ENCODE measurements at regions not wholly inside any gene's neighbourhood (a gene's known extent, or its start where the extent isn't known, plus 50 kb on each side); places are given as distances from the start of the nearest gene placed in this dataset.

GRCh38 chr5:97915106-97915505 lies 732.1 kb upstream of the RIOK2 start:
- Mint-ChIP-seq H3K4me3 (no peak overlapping the region), H3K9me3 (peaks cover 0 to 4% (median 0%) of the 10 kb centered on the region in 3 donors), H3K36me3 (no peaks in the 10 kb centered on the region), H3K27ac (no peak overlapping the region), H3K27me3 (peaks cover 0 to 3% of the 10 kb centered on the region in 2 donors), H3K4me1 (no peaks in the 10 kb centered on the region)
- Histone ChIP-seq H3K4me3 (ENCODE audit: control insufficient read depth in 1 of 2, extremely low read depth in 1 of 2, low read length in 1 of 2) (no peak overlapping the region), H3K27ac (ENCODE audit: low read length) (no peak overlapping the region), H3K9me3 (no peaks in the 10 kb centered on the region), H3K27me3 (replicated peaks in 1 of 2; ENCODE audit: control insufficient read depth in 2 of 2, extremely low read depth in 1 of 2, insufficient read depth in 2 of 2, low read length in 1 of 2) (no peaks in the 10 kb centered on the region), H3K36me3 (ENCODE audit: control insufficient read depth in 2 of 2, extremely low read depth in 1 of 2, insufficient read depth in 1 of 2, low read length in 1 of 2) (no peaks in the 10 kb centered on the region), H3K4me1 (ENCODE audit: control insufficient read depth in 1 of 2, extremely low read depth in 1 of 2, insufficient read depth in 2 of 2, low read length in 2 of 2) (no peaks in the 10 kb centered on the region)
- WGBS (ENCODE audit: insufficient coverage): no CpG with 5 or more reads among the region's 1 CpG
- DNase-seq: no peak
- CTCF ChIA-PET: no interaction called here
- POLR2A ChIA-PET: no interaction called here
- no peak for ATAC-seq (replicated peaks in 1 of 4)

- POLR2A ChIA-PET: no interaction called here
- H3K4me3 Mint-ChIP-seq: no peak overlapping the region
These were observed 735.0 kb upstream of the RIOK2 start for GRCh38 chr5:97918057-97918456.

GRCh38 chr5:97918620-97919019 lies 735.6 kb upstream of the RIOK2 start:
- Mint-ChIP-seq H3K9me3 (peaks cover 0 to 4% (median 0%) of the 10 kb centered on the region in 3 donors), H3K27ac (no peak overlapping the region), H3K27me3 (peaks cover 0 to 3% of the 10 kb centered on the region in 2 donors), H3K36me3 (no peaks in the 10 kb centered on the region), H3K4me3 (no peak overlapping the region), H3K4me1 (no peaks in the 10 kb centered on the region)
- Histone ChIP-seq H3K27ac (ENCODE audit: low read length) (no peak overlapping the region), H3K27me3 (replicated peaks in 1 of 2; ENCODE audit: control insufficient read depth in 2 of 2, extremely low read depth in 1 of 2, insufficient read depth in 2 of 2, low read length in 1 of 2) (no peaks in the 10 kb centered on the region), H3K36me3 (ENCODE audit: control insufficient read depth in 2 of 2, extremely low read depth in 1 of 2, insufficient read depth in 1 of 2, low read length in 1 of 2) (no peaks in the 10 kb centered on the region), H3K4me3 (ENCODE audit: control insufficient read depth in 1 of 2, extremely low read depth in 1 of 2, low read length in 1 of 2) (no peak overlapping the region), H3K4me1 (ENCODE audit: control insufficient read depth in 1 of 2, extremely low read depth in 1 of 2, insufficient read depth in 2 of 2, low read length in 2 of 2) (no peaks in the 10 kb centered on the region), H3K9me3 (no peaks in the 10 kb centered on the region)
- ChIA-PET CTCF (no interaction called here), POLR2A (no interaction called here)
- ATAC-seq (replicated peaks in 1 of 4): no peak
- no CpG with 5 or more reads among the region's 2 CpGs for WGBS (ENCODE audit: insufficient coverage)
- DNase-seq: no peak

More at GRCh38 chr5:97918057-97918456, 735.0 kb upstream of the RIOK2 start:
- Mint-ChIP-seq H3K27ac (no peak overlapping the region), H3K27me3 (peaks cover 0 to 3% of the 10 kb centered on the region in 2 donors), H3K4me1 (no peaks in the 10 kb centered on the region), H3K36me3 (no peaks in the 10 kb centered on the region), H3K9me3 (peaks cover 0 to 4% (median 0%) of the 10 kb centered on the region in 3 donors)
- no peaks in the 10 kb centered on the region for H3K27me3 ChIP-seq (replicated peaks in 1 of 2; ENCODE audit: control insufficient read depth in 2 of 2, extremely low read depth in 1 of 2, insufficient read depth in 2 of 2, low read length in 1 of 2)
- H3K4me3 ChIP-seq (ENCODE audit: control insufficient read depth in 1 of 2, extremely low read depth in 1 of 2, low read length in 1 of 2): no peak overlapping the region
- no peaks in the 10 kb centered on the region for H3K9me3 ChIP-seq
- CTCF ChIA-PET: no interaction called here
- no CpG with 5 or more reads among the region's 1 CpG for WGBS (ENCODE audit: insufficient coverage)
- no peak overlapping the region for H3K27ac ChIP-seq (ENCODE audit: low read length)
- ATAC-seq (replicated peaks in 1 of 4) (no peak), DNase-seq (no peak)
- no peaks in the 10 kb centered on the region for H3K36me3 ChIP-seq (ENCODE audit: control insufficient read depth in 2 of 2, extremely low read depth in 1 of 2, insufficient read depth in 1 of 2, low read length in 1 of 2)
- H3K4me1 ChIP-seq (ENCODE audit: control insufficient read depth in 1 of 2, extremely low read depth in 1 of 2, insufficient read depth in 2 of 2, low read length in 2 of 2): no peaks in the 10 kb centered on the region

- H3K36me3 Mint-ChIP-seq: no peaks in the 10 kb centered on the region
- H3K36me3 ChIP-seq (ENCODE audit: control insufficient read depth in 2 of 2, extremely low read depth in 1 of 2, insufficient read depth in 1 of 2, low read length in 1 of 2): no peaks in the 10 kb centered on the region
- H3K9me3 ChIP-seq: no peaks in the 10 kb centered on the region
- H3K27me3 Mint-ChIP-seq: peaks cover 0 to 3% of the 10 kb centered on the region in 2 donors
- no peaks in the 10 kb centered on the region for H3K4me1 ChIP-seq (ENCODE audit: control insufficient read depth in 1 of 2, extremely low read depth in 1 of 2, insufficient read depth in 2 of 2, low read length in 2 of 2)
- no peak overlapping the region for H3K27ac ChIP-seq (ENCODE audit: low read length)
- no peak overlapping the region for H3K27ac Mint-ChIP-seq
- peaks cover 0 to 4% (median 0%) of the 10 kb centered on the region in 3 donors for H3K9me3 Mint-ChIP-seq
- DNase-seq: no peak
- no peaks in the 10 kb centered on the region for H3K4me1 Mint-ChIP-seq
- H3K4me3 Mint-ChIP-seq: no peak overlapping the region
- ChIA-PET CTCF (no interaction called here), POLR2A (no interaction called here)
- ATAC-seq (replicated peaks in 1 of 4): no peak
- no CpG with 5 or more reads among the region's 4 CpGs for WGBS (ENCODE audit: insufficient coverage)
- H3K4me3 ChIP-seq (ENCODE audit: control insufficient read depth in 1 of 2, extremely low read depth in 1 of 2, low read length in 1 of 2): no peak overlapping the region
- H3K27me3 ChIP-seq (replicated peaks in 1 of 2; ENCODE audit: control insufficient read depth in 2 of 2, extremely low read depth in 1 of 2, insufficient read depth in 2 of 2, low read length in 1 of 2): no peaks in the 10 kb centered on the region
These were observed 736.7 kb upstream of the RIOK2 start for GRCh38 chr5:97919719-97920118.

- Histone ChIP-seq H3K27me3 (replicated peaks in 1 of 2; ENCODE audit: control insufficient read depth in 2 of 2, extremely low read depth in 1 of 2, insufficient read depth in 2 of 2, low read length in 1 of 2) (no peaks in the 10 kb centered on the region), H3K27ac (ENCODE audit: low read length) (no peak overlapping the region), H3K4me1 (ENCODE audit: control insufficient read depth in 1 of 2, extremely low read depth in 1 of 2, insufficient read depth in 2 of 2, low read length in 2 of 2) (no peaks in the 10 kb centered on the region), H3K36me3 (ENCODE audit: control insufficient read depth in 2 of 2, extremely low read depth in 1 of 2, insufficient read depth in 1 of 2, low read length in 1 of 2) (no peaks in the 10 kb centered on the region), H3K4me3 (ENCODE audit: control insufficient read depth in 1 of 2, extremely low read depth in 1 of 2, low read length in 1 of 2) (no peak overlapping the region), H3K9me3 (no peaks in the 10 kb centered on the region)
- Mint-ChIP-seq H3K4me3 (no peak overlapping the region), H3K27ac (no peak overlapping the region), H3K27me3 (peaks cover 0 to 3% of the 10 kb centered on the region in 2 donors), H3K9me3 (peaks cover 0 to 4% (median 0%) of the 10 kb centered on the region in 3 donors), H3K4me1 (no peaks in the 10 kb centered on the region), H3K36me3 (no peaks in the 10 kb centered on the region)
- no peak for DNase-seq
- no peak for ATAC-seq (replicated peaks in 1 of 4)
- ChIA-PET CTCF (no interaction called here), POLR2A (no interaction called here)
- WGBS (ENCODE audit: insufficient coverage): no CpG with 5 or more reads among the region's 5 CpGs
These were observed 739.7 kb upstream of the RIOK2 start for GRCh38 chr5:97922776-97923175.

GRCh38 chr5:97923496-97923895 lies 740.4 kb upstream of the RIOK2 start:
- no peaks in the 10 kb centered on the region for H3K4me1 ChIP-seq (ENCODE audit: control insufficient read depth in 1 of 2, extremely low read depth in 1 of 2, insufficient read depth in 2 of 2, low read length in 2 of 2)
- no peaks in the 10 kb centered on the region for H3K36me3 ChIP-seq (ENCODE audit: control insufficient read depth in 2 of 2, extremely low read depth in 1 of 2, insufficient read depth in 1 of 2, low read length in 1 of 2)
- ChIA-PET CTCF (no interaction called here), POLR2A (no interaction called here)
- DNase-seq (no peak), ATAC-seq (replicated peaks in 1 of 4) (no peak)
- Mint-ChIP-seq H3K27ac (no peak overlapping the region), H3K36me3 (no peaks in the 10 kb centered on the region), H3K27me3 (peaks cover 0 to 3% of the 10 kb centered on the region in 2 donors), H3K4me3 (no peak overlapping the region), H3K4me1 (no peaks in the 10 kb centered on the region), H3K9me3 (peaks cover 0 to 4% (median 0%) of the 10 kb centered on the region in 3 donors)
- H3K9me3 ChIP-seq: no peaks in the 10 kb centered on the region
- no peak overlapping the region for H3K27ac ChIP-seq (ENCODE audit: low read length)
- H3K4me3 ChIP-seq (ENCODE audit: control insufficient read depth in 1 of 2, extremely low read depth in 1 of 2, low read length in 1 of 2): no peak overlapping the region
- H3K27me3 ChIP-seq (replicated peaks in 1 of 2; ENCODE audit: control insufficient read depth in 2 of 2, extremely low read depth in 1 of 2, insufficient read depth in 2 of 2, low read length in 1 of 2): no peaks in the 10 kb centered on the region

- no peaks in the 10 kb centered on the region for H3K36me3 ChIP-seq (ENCODE audit: control insufficient read depth in 2 of 2, extremely low read depth in 1 of 2, insufficient read depth in 1 of 2, low read length in 1 of 2)
- H3K27me3 ChIP-seq (replicated peaks in 1 of 2; ENCODE audit: control insufficient read depth in 2 of 2, extremely low read depth in 1 of 2, insufficient read depth in 2 of 2, low read length in 1 of 2): no peaks in the 10 kb centered on the region
- no peaks in the 10 kb centered on the region for H3K4me1 Mint-ChIP-seq
- POLR2A ChIA-PET: no interaction called here
- no CpG with 5 or more reads among the region's 1 CpG for WGBS (ENCODE audit: insufficient coverage)
- peaks cover 0 to 4% (median 0%) of the 10 kb centered on the region in 3 donors for H3K9me3 Mint-ChIP-seq
- CTCF ChIA-PET: no interaction called here
- no peaks in the 10 kb centered on the region for H3K9me3 ChIP-seq
- no peaks in the 10 kb centered on the region for H3K4me1 ChIP-seq (ENCODE audit: control insufficient read depth in 1 of 2, extremely low read depth in 1 of 2, insufficient read depth in 2 of 2, low read length in 2 of 2)
- no peaks in the 10 kb centered on the region for H3K36me3 Mint-ChIP-seq
- DNase-seq (no peak), ATAC-seq (replicated peaks in 1 of 4) (no peak)
- H3K27me3 Mint-ChIP-seq: peaks cover 0 to 3% of the 10 kb centered on the region in 2 donors
- no peak overlapping the region for H3K4me3 Mint-ChIP-seq
- no peak overlapping the region for H3K27ac ChIP-seq (ENCODE audit: low read length)
- no peak overlapping the region for H3K27ac Mint-ChIP-seq
- H3K4me3 ChIP-seq (ENCODE audit: control insufficient read depth in 1 of 2, extremely low read depth in 1 of 2, low read length in 1 of 2): no peak overlapping the region
These were observed 741.0 kb upstream of the RIOK2 start for GRCh38 chr5:97923997-97924396.
